Ascending aorta (tissue), 2 donors: ENCODE measurements at regions not wholly inside any gene's neighbourhood (a gene's known extent, or its start where the extent isn't known, plus 50 kb on each side); places are given as distances from the start of the nearest gene placed in this dataset.

Experiments used
- DNase-seq, 2 donors: peaks; one replicate each; pipeline ENCODE4 v3.0.0-alpha.2; 2019; ENCODE audit warnings: low spot score in 2 of 2
- H3K27ac ChIP-seq, 2 donors: fragments of 200-600 bp; sonication (generic); one replicate each; pipeline ENCODE4 v1.5.1; 2016 to 2017; ENCODE audit warnings: mild to moderate bottlenecking in 1 of 2
- H3K27me3 ChIP-seq: fragments of 200-600 bp; sonication (generic); one replicate; pipeline ENCODE4 v1.5.1; 2017
- H3K36me3 ChIP-seq, 2 donors: fragments of 200-600 bp; sonication (generic); one replicate each; pipeline ENCODE4 v1.5.1; 2016
- H3K4me1 ChIP-seq, 2 donors: fragments of 200-600 bp; sonication (generic); one replicate each; pipeline ENCODE4 v1.5.1; 2016 to 2017; ENCODE audit warnings: mild to moderate bottlenecking in 1 of 2
- H3K4me3 ChIP-seq, 2 donors: fragments of 200-600 bp; sonication (generic); one replicate each; pipeline ENCODE4 v1.5.1; 2016 to 2017; ENCODE audit warnings: mild to moderate bottlenecking in 1 of 2
- H3K9me3 ChIP-seq, 2 donors: fragments of 200-600 bp; sonication (generic); one replicate each; pipeline ENCODE4 v1.5.1; 2016
- CTCF ChIP-seq, 3 experiments: fragments of 200-600 bp in 2 of 3; fragments of 450-650 bp in 1 of 3; sonication (generic) in 2 of 3; IDR thresholded peaks; one replicate each; pipeline ENCODE4 v1.5.1; 2016 to 2019; ENCODE audit warnings: antibody characterized with exemption in 3 of 3, mild to moderate bottlenecking in 1 of 3, moderate library complexity in 1 of 3
- intact Hi-C: fragments of 100-400 bp; cut with DNase I; formaldehyde crosslinking; loops from one replicate; pipeline ENCODE4 v1.15.1; 2023

DNA sequence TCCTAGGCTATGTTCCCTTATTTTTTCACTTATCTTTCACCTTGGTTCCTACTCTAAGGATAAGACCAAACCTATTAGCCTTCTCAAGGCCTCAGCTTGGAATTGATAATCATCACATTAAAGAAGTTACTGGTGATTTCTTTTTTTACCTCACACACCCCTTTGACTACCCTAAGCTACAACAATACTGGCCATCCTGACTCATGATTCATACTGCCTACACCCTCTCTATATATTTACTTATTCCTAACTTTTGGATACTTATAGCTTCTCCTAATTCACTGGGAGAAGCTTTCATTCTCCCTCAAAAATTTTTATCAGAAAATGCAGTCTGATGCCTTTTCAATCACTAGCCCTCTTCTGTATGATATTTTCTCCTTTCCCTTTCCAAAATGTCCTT, 256.1 kb downstream of the TBX18 start:
- intact Hi-C loops, result no loop called here
- no peak for DNase-seq

GRCh38 chr6:84504025-84504424, 260.4 kb downstream of the TBX18 start:
- TF ChIP-seq CTCF (IDR thresholded peaks at IDR 0.05), result no peak
- intact Hi-C loops, result no loop called here
- no peak for DNase-seq
- H3K4me3 ChIP-seq, result no peak overlapping the region
- H3K4me1 ChIP-seq, result no peaks in the 10 kb centered on the region
- H3K27me3 ChIP-seq, result no peaks in the 10 kb centered on the region
- no peaks in the 10 kb centered on the region for H3K9me3 ChIP-seq
- H3K36me3 ChIP-seq, result no peaks in the 10 kb centered on the region
- no peak overlapping the region for H3K27ac ChIP-seq

More for the DNA sequence above, 256.1 kb downstream of the TBX18 start:
- no peaks in the 10 kb centered on the region for H3K36me3 ChIP-seq
- peaks cover 0 to 4% of the 10 kb centered on the region in 2 donors for H3K4me1 ChIP-seq
- H3K27me3 ChIP-seq, result no peaks in the 10 kb centered on the region
- no peaks in the 10 kb centered on the region for H3K9me3 ChIP-seq
- TF ChIP-seq CTCF (IDR thresholded peaks at IDR 0.05), result no peak
- H3K27ac ChIP-seq, result no peak overlapping the region
- no peak overlapping the region for H3K4me3 ChIP-seq

DNA sequence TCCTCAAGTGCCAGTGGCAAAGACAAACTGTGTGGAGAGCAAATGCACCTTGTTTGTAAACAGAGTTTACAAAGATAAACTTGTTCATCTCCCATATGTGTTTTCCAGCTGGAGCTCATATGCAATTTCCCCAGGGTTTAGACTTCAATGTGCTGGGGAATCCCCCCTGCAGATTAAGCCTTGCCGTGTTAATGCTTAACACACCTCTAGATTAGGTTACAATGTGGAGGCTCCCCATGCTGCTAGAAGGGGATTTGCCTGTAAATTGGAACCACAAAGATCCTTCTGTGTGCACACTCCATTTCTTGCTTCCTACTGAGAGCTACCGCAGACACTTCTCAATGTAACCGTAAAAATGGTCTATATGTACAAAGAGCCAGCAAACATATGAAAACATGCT, 263.1 kb downstream of the TBX18 start:
- no peaks in the 10 kb centered on the region for H3K36me3 ChIP-seq
- no peak for DNase-seq
- no peaks in the 10 kb centered on the region for H3K4me1 ChIP-seq
- H3K27ac ChIP-seq, result no peak overlapping the region
- no peaks in the 10 kb centered on the region for H3K9me3 ChIP-seq
- no peaks in the 10 kb centered on the region for H3K27me3 ChIP-seq
- intact Hi-C loops, result no loop called here
- no peak overlapping the region for H3K4me3 ChIP-seq
- no peak for TF ChIP-seq CTCF (IDR thresholded peaks at IDR 0.05)

GRCh38 chr6:84500726-84501125, 263.7 kb downstream of the TBX18 start:
- H3K4me1 ChIP-seq, result no peaks in the 10 kb centered on the region
- intact Hi-C loops, result no loop called here
- no peak for TF ChIP-seq CTCF (IDR thresholded peaks at IDR 0.05)
- no peaks in the 10 kb centered on the region for H3K27me3 ChIP-seq
- no peak overlapping the region for H3K27ac ChIP-seq
- no peaks in the 10 kb centered on the region for H3K9me3 ChIP-seq
- H3K36me3 ChIP-seq, result no peaks in the 10 kb centered on the region
- DNase-seq, result no peak
- H3K4me3 ChIP-seq, result no peak overlapping the region

- Histone ChIP-seq H3K27me3 (no peaks in the 10 kb centered on the region), H3K4me3 (no peak overlapping the region), H3K9me3 (no peaks in the 10 kb centered on the region), H3K36me3 (no peaks in the 10 kb centered on the region), H3K4me1 (no peaks in the 10 kb centered on the region), H3K27ac (no peak overlapping the region)
- intact Hi-C loops, result no loop called here
- no peak for DNase-seq
- no peak for TF ChIP-seq CTCF (IDR thresholded peaks at IDR 0.05)
These were observed 265.5 kb downstream of the TBX18 start for GRCh38 chr6:84498905-84499304.
